ENCODE measurements at regions not wholly inside any gene's neighbourhood (a gene's known extent, or its start where the extent isn't known, plus 50 kb on each side); places are given as distances from the start of the nearest gene placed in this dataset.

- H3K9me3 ChIP-seq (ENCODE audit: insufficient read depth, low read length) = no peaks in the 10 kb centered on the region
- no peak overlapping the region for H3K4me3 ChIP-seq (ENCODE audit: low read length)
- no peak overlapping the region for H3K27ac ChIP-seq (ENCODE audit: low read length)
- no peak overlapping the region for H3K9ac ChIP-seq (ENCODE audit: low read length)
- no peaks in the 10 kb centered on the region for H3K79me2 ChIP-seq (ENCODE audit: low read length)
- TF ChIP-seq CTCF (IDR thresholded peaks at IDR 0.05; ENCODE audit: low read depth, low read length) = no peak
- TF ChIP-seq EZH2phosphoT487 (IDR thresholded peaks at IDR 0.05; ENCODE audit: low read depth) = no peak
- H3K4me2 ChIP-seq (ENCODE audit: low read length) = no peak overlapping the region
- H3K36me3 ChIP-seq (replicated peaks; ENCODE audit: low read depth, low read length) = no peaks in the 10 kb centered on the region
- H4K20me1 ChIP-seq (ENCODE audit: insufficient read depth, low read length) = no peaks in the 10 kb centered on the region
- no peaks in the 10 kb centered on the region for H3K4me1 ChIP-seq (ENCODE audit: low read length)
- no peak overlapping the region for H2AFZ ChIP-seq (ENCODE audit: low read depth, low read length)
- no peaks in the 10 kb centered on the region for H3K27me3 ChIP-seq (ENCODE audit: low read depth, low read length)
Observed at GRCh38 chr4:13268165-13268564, 216.0 kb downstream of the RAB28 start.

- Histone ChIP-seq H3K4me3 (ENCODE audit: low read length) (no peak overlapping the region), H3K4me2 (ENCODE audit: low read length) (no peak overlapping the region)
Observed at GRCh38 chr4:13267091-13267490, 217.0 kb downstream of the RAB28 start.

GRCh38 chr4:13266687-13267086, 217.5 kb downstream of the RAB28 start:
- no peaks in the 10 kb centered on the region for H4K20me1 ChIP-seq (ENCODE audit: insufficient read depth, low read length)
- H3K4me2 ChIP-seq (ENCODE audit: low read length) = no peak overlapping the region
- no peak for TF ChIP-seq CTCF (IDR thresholded peaks at IDR 0.05; ENCODE audit: low read depth, low read length)
- no peak for TF ChIP-seq EZH2phosphoT487 (IDR thresholded peaks at IDR 0.05; ENCODE audit: low read depth)
- H3K9me3 ChIP-seq (ENCODE audit: insufficient read depth, low read length) = no peaks in the 10 kb centered on the region
- H3K79me2 ChIP-seq (ENCODE audit: low read length) = no peaks in the 10 kb centered on the region
- H2AFZ ChIP-seq (ENCODE audit: low read depth, low read length) = no peak overlapping the region
- no peaks in the 10 kb centered on the region for H3K27me3 ChIP-seq (ENCODE audit: low read depth, low read length)
- H3K4me3 ChIP-seq (ENCODE audit: low read length) = no peak overlapping the region
- no peak overlapping the region for H3K27ac ChIP-seq (ENCODE audit: low read length)
- no peak overlapping the region for H3K9ac ChIP-seq (ENCODE audit: low read length)
- no peaks in the 10 kb centered on the region for H3K4me1 ChIP-seq (ENCODE audit: low read length)
- no peaks in the 10 kb centered on the region for H3K36me3 ChIP-seq (replicated peaks; ENCODE audit: low read depth, low read length)

More at GRCh38 chr4:13267091-13267490, 217.0 kb downstream of the RAB28 start:
- Histone ChIP-seq H3K27ac (ENCODE audit: low read length) (no peak overlapping the region), H2AFZ (ENCODE audit: low read depth, low read length) (no peak overlapping the region), H3K9me3 (ENCODE audit: insufficient read depth, low read length) (no peaks in the 10 kb centered on the region), H3K27me3 (ENCODE audit: low read depth, low read length) (no peaks in the 10 kb centered on the region), H3K36me3 (replicated peaks; ENCODE audit: low read depth, low read length) (no peaks in the 10 kb centered on the region), H3K9ac (ENCODE audit: low read length) (no peak overlapping the region), H4K20me1 (ENCODE audit: insufficient read depth, low read length) (no peaks in the 10 kb centered on the region), H3K79me2 (ENCODE audit: low read length) (no peaks in the 10 kb centered on the region), H3K4me1 (ENCODE audit: low read length) (no peaks in the 10 kb centered on the region)
- no peak for TF ChIP-seq EZH2phosphoT487 (IDR thresholded peaks at IDR 0.05; ENCODE audit: low read depth)
- TF ChIP-seq CTCF (IDR thresholded peaks at IDR 0.05; ENCODE audit: low read depth, low read length) = no peak

- Histone ChIP-seq H3K9me3 (ENCODE audit: insufficient read depth, low read length) (no peaks in the 10 kb centered on the region), H4K20me1 (ENCODE audit: insufficient read depth, low read length) (no peaks in the 10 kb centered on the region), H3K4me1 (ENCODE audit: low read length) (no peaks in the 10 kb centered on the region)
Observed at GRCh38 chr4:13263967-13264525, 220.1 kb downstream of the RAB28 start.

More at GRCh38 chr4:13263967-13264525, 220.1 kb downstream of the RAB28 start:
- no peaks in the 10 kb centered on the region for H3K36me3 ChIP-seq (replicated peaks; ENCODE audit: low read depth, low read length)
- H3K27me3 ChIP-seq (ENCODE audit: low read depth, low read length) = no peaks in the 10 kb centered on the region
- TF ChIP-seq CTCF (IDR thresholded peaks at IDR 0.05; ENCODE audit: low read depth, low read length) = no peak
- no peak for TF ChIP-seq EZH2phosphoT487 (IDR thresholded peaks at IDR 0.05; ENCODE audit: low read depth)
- no peak overlapping the region for H3K4me2 ChIP-seq (ENCODE audit: low read length)
- no peak overlapping the region for H3K27ac ChIP-seq (ENCODE audit: low read length)
- no peaks in the 10 kb centered on the region for H3K79me2 ChIP-seq (ENCODE audit: low read length)
- H3K9ac ChIP-seq (ENCODE audit: low read length) = no peak overlapping the region
- no peak overlapping the region for H3K4me3 ChIP-seq (ENCODE audit: low read length)
- H2AFZ ChIP-seq (ENCODE audit: low read depth, low read length) = no peak overlapping the region
